GM12878 (cell line): ENCODE measurements at regions not wholly inside any gene's neighbourhood (a gene's known extent, or its start where the extent isn't known, plus 50 kb on each side); places are given as distances from the start of the nearest gene placed in this dataset.

Source experiments
- ATAC-seq: fragments of 200-7000 bp; cut with Tn5 transposase; 3 replicates; pipeline ENCODE4 v1.9.1; 2020; ENCODE audit warnings: mild to moderate bottlenecking, moderate library complexity
- BruUV-seq: library from RNA; stranded (reverse); fragments of 400-500 nt; replicated peaks from 2 replicates; lab custom pipeline; 2021; lab: Mats Ljungman, UMichigan
- CTCF ChIA-PET: fragments of 300-600 bp; sonication (Branson Sonifier 250); formaldehyde crosslinking; extraction: SDS; loops from one replicate; lab custom pipeline; 2021; ENCODE audit warnings: inconsistent platforms; lab: Yijun Ruan, JAX
- POLR2A ChIA-PET: fragments of 350-600 bp; formaldehyde crosslinking; extraction: SDS; loops from one replicate; lab custom pipeline; 2021; ENCODE audit warnings: inconsistent platforms; lab: Charles Lee
- RAD21 ChIA-PET: fragments of 300-600 bp; sonication (Branson Sonifier 250); formaldehyde crosslinking; loops from one replicate; lab custom pipeline; 2023; ENCODE audit warnings: antibody characterized with exemption; ENCODE audit not compliant: unreplicated experiment; lab: Charles Lee
- SMC1A ChIA-PET: fragments of 300-600 bp; sonication (Branson Sonifier 250); formaldehyde crosslinking; loops from one replicate; lab custom pipeline; 2023; ENCODE audit not compliant: unreplicated experiment, uncharacterized antibody; lab: Charles Lee
- DNase-seq: peaks from one replicate; pipeline ENCODE4 v3.0.0-alpha.2; 2011; ENCODE audit warnings: low read depth, low spot score
- FAIRE-seq: peaks from 3 replicates; lab custom pipeline; 2011; peaks lifted over from hg19 to GRCh38; lab: Jason Lieb, UNC
- H2AFZ ChIP-seq: 2 replicates; pipeline ENCODE4 v1.6.0; 2011; ENCODE audit warnings: low read depth, low read length, control low read depth; ENCODE audit not compliant: control insufficient read depth
- H3K27ac ChIP-seq: 2 replicates; pipeline ENCODE4 v1.5.1; 2011; ENCODE audit warnings: control low read depth; ENCODE audit not compliant: control insufficient read depth, insufficient read depth
- H3K27me3 ChIP-seq, 2 experiments: replicated peaks in 1 of 2; 2 replicates each; pipeline versions ENCODE4 v1.6.0 to v1.6.1; 2011; ENCODE audit warnings: low read length in 1 of 2; ENCODE audit not compliant: control insufficient read depth in 2 of 2, insufficient read depth in 2 of 2
- H3K36me3 ChIP-seq, 2 experiments: 2 replicates each; pipeline ENCODE4 v1.5.1; 2011; ENCODE audit warnings: low read length in 1 of 2; ENCODE audit not compliant: control insufficient read depth in 2 of 2, insufficient read depth in 2 of 2
- H3K4me1 ChIP-seq: 2 replicates; pipeline ENCODE4 v1.6.1; 2011; ENCODE audit warnings: mild to moderate bottlenecking, low read length, moderate library complexity, mixed read lengths; ENCODE audit not compliant: control insufficient read depth, insufficient read depth
- H3K4me2 ChIP-seq: 2 replicates; pipeline ENCODE4 v1.6.0; 2011; ENCODE audit warnings: control low read depth; ENCODE audit not compliant: control insufficient read depth, insufficient read depth
- H3K4me3 ChIP-seq: fragments of 200-600 bp; sonication (generic); 2 replicates; pipeline ENCODE4 v1.5.1; 2016
- H3K79me2 ChIP-seq: 2 replicates; pipeline ENCODE4 v1.6.0; 2011; ENCODE audit warnings: low read length; ENCODE audit not compliant: control insufficient read depth, insufficient read depth
- H3K9ac ChIP-seq: 2 replicates; pipeline ENCODE4 v1.8.0; 2011; ENCODE audit warnings: low read length, control low read depth, mixed read lengths; ENCODE audit not compliant: control insufficient read depth, insufficient read depth
- H3K9me3 ChIP-seq: replicated peaks from 3 replicates; pipeline ENCODE4 v1.5.1; 2011; ENCODE audit warnings: mild to moderate bottlenecking, low read length; ENCODE audit not compliant: control insufficient read depth, insufficient read depth
- H4K20me1 ChIP-seq: 2 replicates; pipeline ENCODE4 v1.6.0; 2011; ENCODE audit not compliant: control insufficient read depth, insufficient read depth
- BMI1 ChIP-seq: fragments of 450-650 bp; IDR thresholded peaks from 2 replicates; pipeline ENCODE4 v1.6.1; 2016; ENCODE audit warnings: mild to moderate bottlenecking, moderate library complexity, borderline replicate concordance
- CREB1 ChIP-seq: IDR thresholded peaks from 2 replicates; pipeline ENCODE4 v1.6.1; 2012; ENCODE audit warnings: low read depth, mild to moderate bottlenecking, inconsistent platforms
- JUND ChIP-seq: IDR thresholded peaks from 2 replicates; pipeline ENCODE4 v1.6.1; 2012; ENCODE audit warnings: low read depth, mild to moderate bottlenecking, low read length, improper control_type of control experiment, moderate library complexity
- KAT2A ChIP-seq: conservative IDR thresholded peaks from 2 replicates; pipeline ENCODE4 v1.6.1; 2011; ENCODE audit warnings: low read depth, low read length; ENCODE audit not compliant: control insufficient read depth
- RAD51 ChIP-seq: fragments of 450-650 bp; IDR thresholded peaks from 2 replicates; pipeline ENCODE4 v1.6.1; 2016; ENCODE audit warnings: moderate library complexity, mild to moderate bottlenecking, inconsistent platforms
- SPI1 ChIP-seq: IDR thresholded peaks from 2 replicates; pipeline ENCODE4 v1.6.1; 2011; ENCODE audit warnings: low read depth, mild to moderate bottlenecking, low read length, moderate library complexity, borderline replicate concordance; ENCODE audit not compliant: insufficient read depth
- SRF ChIP-seq, 2 experiments: IDR thresholded peaks; 2 replicates each; pipeline ENCODE4 v1.6.1; 2011; ENCODE audit warnings: low read depth in 2 of 2, low read length in 2 of 2, mild to moderate bottlenecking in 1 of 2, moderate library complexity in 1 of 2
- ZNF217 ChIP-seq: fragments of 450-650 bp; IDR thresholded peaks from 2 replicates; pipeline ENCODE4 v1.6.1; 2017; ENCODE audit warnings: antibody characterized with exemption, mild to moderate bottlenecking
- ZNF687 ChIP-seq: fragments of 450-650 bp; IDR thresholded peaks from 2 replicates; pipeline ENCODE4 v1.6.1; 2017; ENCODE audit warnings: mild to moderate bottlenecking, moderate library complexity
- WGBS: methylation state at CpG from one replicate; pipeline ENCODE4 v1.1.6; 2016; ENCODE audit warnings: low lambda C conversion rate; ENCODE audit not compliant: insufficient replicate concordance, insufficient coverage; ENCODE audit errors: missing lambda C conversion rate; 5-methylcytosine and 5-hydroxymethylcytosine counted together
- in situ Hi-C: fragments of 300-500 bp; cut with MboI; formaldehyde crosslinking; loops from 9 replicates; pipeline ENCODE4 v1.14.3; 2018; ENCODE audit warnings: mixed read lengths
- intact Hi-C: fragments of 100-400 bp; cut with micrococcal nuclease; formaldehyde crosslinking; loops from one replicate; pipeline ENCODE4 v1.14.2; 2022; ENCODE audit not compliant: unreplicated experiment
- TF ChIP-seq, protein P1 (sequence below): fragments of 450-650 bp; formaldehyde crosslinking; IDR thresholded peaks from 2 replicates; pipeline ENCODE4 v1.5.0; 2022; ENCODE audit warnings: mild to moderate bottlenecking, missing genetic modification characterization

DNA sequence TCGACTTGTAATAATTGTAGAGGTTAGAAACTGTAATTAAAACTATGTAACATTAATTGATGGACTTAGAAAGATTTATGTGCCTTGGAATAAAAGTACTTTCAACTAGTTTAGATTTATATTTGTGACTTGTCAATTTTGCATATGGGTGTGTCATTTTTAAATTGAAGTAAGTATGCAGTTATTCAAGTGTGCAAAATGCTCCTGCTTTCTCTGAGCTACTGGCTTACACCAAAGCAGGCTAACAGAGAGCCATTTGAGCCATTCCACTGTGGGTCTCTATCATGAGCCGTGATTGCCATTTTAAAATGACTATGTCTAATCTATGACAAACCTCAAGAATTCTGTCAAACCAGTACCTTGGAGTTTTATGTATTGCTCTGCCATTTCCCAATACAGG is 345.0 kb upstream of the MDFIC2 start (continued):
- no peak for TF ChIP-seq ZNF687
- TF ChIP-seq KAT2A, result no peak
- no peak for TF ChIP-seq SRF (IDR thresholded peaks at IDR 0.05; ENCODE audit: low read depth in 2 of 2, low read length in 2 of 2)

DNA sequence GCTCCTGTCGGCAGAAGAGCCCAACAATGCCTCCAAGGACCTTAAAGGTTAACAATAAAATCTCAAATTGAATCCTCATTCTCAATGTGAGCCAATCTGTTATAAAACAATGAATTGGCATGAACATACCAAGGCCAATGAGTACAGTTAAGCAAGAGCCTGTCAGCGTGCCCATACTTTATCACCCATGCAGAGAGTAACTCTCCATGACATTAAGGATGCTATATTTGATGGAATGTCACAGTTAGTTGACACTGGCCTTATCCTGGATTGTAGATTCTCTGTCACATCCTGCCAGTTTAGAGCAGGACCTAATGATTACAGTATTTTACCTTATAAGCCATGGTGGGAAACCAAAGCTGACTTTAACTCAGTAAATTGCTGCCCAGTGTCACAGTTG is 335.4 kb upstream of the MDFIC2 start:
- in situ Hi-C loops (no loop called here), intact Hi-C loops (no loop called here)
- Histone ChIP-seq H3K36me3 (no peaks in the 10 kb centered on the region), H3K4me2 (no peak overlapping the region), H3K79me2 (no peaks in the 10 kb centered on the region), H3K4me3 (no peak overlapping the region), H4K20me1 (no peaks in the 10 kb centered on the region), H3K27me3 (no peaks in the 10 kb centered on the region), H3K4me1 (no peaks in the 10 kb centered on the region), H3K27ac (no peak overlapping the region), H3K9ac (no peak overlapping the region), H3K9me3 (no peaks in the 10 kb centered on the region), H2AFZ (no peak overlapping the region)
- RAD21 ChIA-PET, result no interaction called here
- no TSS peak for BruUV-seq
- 3% methylated on average over 2 of the region's 2 CpGs for WGBS
- DNase-seq, result no peak
- no peak for ATAC-seq
- no peak for FAIRE-seq
- POLR2A ChIA-PET, result no interaction called here
- SMC1A ChIA-PET, result no interaction called here
- CTCF ChIA-PET, result no interaction called here
- TF ChIP-seq SPI1, result no peak
- TF ChIP-seq ZNF217, result no peak
- TF ChIP-seq ZNF687, result no peak
- no peak for TF ChIP-seq JUND
- TF ChIP-seq, protein P1, sequence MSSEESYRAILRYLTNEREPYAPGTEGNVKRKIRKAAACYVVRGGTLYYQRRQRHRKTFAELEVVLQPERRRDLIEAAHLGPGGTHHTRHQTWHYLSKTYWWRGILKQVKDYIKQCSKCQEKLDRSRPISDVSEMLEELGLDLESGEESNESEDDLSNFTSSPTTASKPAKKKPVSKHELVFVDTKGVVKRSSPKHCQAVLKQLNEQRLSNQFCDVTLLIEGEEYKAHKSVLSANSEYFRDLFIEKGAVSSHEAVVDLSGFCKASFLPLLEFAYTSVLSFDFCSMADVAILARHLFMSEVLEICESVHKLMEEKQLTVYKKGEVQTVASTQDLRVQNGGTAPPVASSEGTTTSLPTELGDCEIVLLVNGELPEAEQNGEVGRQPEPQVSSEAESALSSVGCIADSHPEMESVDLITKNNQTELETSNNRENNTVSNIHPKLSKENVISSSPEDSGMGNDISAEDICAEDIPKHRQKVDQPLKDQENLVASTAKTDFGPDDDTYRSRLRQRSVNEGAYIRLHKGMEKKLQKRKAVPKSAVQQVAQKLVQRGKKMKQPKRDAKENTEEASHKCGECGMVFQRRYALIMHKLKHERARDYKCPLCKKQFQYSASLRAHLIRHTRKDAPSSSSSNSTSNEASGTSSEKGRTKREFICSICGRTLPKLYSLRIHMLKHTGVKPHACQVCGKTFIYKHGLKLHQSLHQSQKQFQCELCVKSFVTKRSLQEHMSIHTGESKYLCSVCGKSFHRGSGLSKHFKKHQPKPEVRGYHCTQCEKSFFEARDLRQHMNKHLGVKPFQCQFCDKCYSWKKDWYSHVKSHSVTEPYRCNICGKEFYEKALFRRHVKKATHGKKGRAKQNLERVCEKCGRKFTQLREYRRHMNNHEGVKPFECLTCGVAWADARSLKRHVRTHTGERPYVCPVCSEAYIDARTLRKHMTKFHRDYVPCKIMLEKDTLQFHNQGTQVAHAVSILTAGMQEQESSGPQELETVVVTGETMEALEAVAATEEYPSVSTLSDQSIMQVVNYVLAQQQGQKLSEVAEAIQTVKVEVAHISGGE, result no peak
- no peak for TF ChIP-seq CREB1
- TF ChIP-seq RAD51, result no peak
- no peak for TF ChIP-seq BMI1
